Adrenal gland (tissue), 5 donors: ENCODE measurements at regions not wholly inside any gene's neighbourhood (a gene's known extent, or its start where the extent isn't known, plus 50 kb on each side); places are given as distances from the start of the nearest gene placed in this dataset.
A peak's percentile ranks its signal among the peaks of the same experiment; 100 is the strongest.

ENCODE experiments used
- POLR2A ChIP-seq, 2 donors: fragments of 450-650 bp; IDR thresholded peaks; one replicate each; pipeline ENCODE4 v1.6.1; 2017; ENCODE audit warnings: antibody characterized with exemption in 2 of 2, mild to moderate bottlenecking in 2 of 2, moderate library complexity in 1 of 2
- TF ChIP-seq, protein P1 (sequence below), 6 experiments: fragments of 450-650 bp in 4 of 6; fragments of 200-600 bp in 2 of 6; sonication (generic) in 1 of 6; IDR thresholded peaks; 1 replicate in 5 of 6; 2 replicates in 1 of 6; pipeline versions ENCODE4 v1.5.1 to v1.8.0; 2016 to 2021; ENCODE audit warnings: antibody characterized with exemption in 6 of 6, mild to moderate bottlenecking in 2 of 6, moderate library complexity in 1 of 6
- donor health status: DM: no; HTN: no; CAD: no.

GRCh38 chr2:215870986-215871385 lies 142.4 kb downstream of the MREG start:
- TF ChIP-seq, protein P1, sequence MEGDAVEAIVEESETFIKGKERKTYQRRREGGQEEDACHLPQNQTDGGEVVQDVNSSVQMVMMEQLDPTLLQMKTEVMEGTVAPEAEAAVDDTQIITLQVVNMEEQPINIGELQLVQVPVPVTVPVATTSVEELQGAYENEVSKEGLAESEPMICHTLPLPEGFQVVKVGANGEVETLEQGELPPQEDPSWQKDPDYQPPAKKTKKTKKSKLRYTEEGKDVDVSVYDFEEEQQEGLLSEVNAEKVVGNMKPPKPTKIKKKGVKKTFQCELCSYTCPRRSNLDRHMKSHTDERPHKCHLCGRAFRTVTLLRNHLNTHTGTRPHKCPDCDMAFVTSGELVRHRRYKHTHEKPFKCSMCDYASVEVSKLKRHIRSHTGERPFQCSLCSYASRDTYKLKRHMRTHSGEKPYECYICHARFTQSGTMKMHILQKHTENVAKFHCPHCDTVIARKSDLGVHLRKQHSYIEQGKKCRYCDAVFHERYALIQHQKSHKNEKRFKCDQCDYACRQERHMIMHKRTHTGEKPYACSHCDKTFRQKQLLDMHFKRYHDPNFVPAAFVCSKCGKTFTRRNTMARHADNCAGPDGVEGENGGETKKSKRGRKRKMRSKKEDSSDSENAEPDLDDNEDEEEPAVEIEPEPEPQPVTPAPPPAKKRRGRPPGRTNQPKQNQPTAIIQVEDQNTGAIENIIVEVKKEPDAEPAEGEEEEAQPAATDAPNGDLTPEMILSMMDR (IDR thresholded peaks at IDR 0.05), result peak in 2 of 6 experiments; percentile 12 to 15
- TF ChIP-seq POLR2A (IDR thresholded peaks at IDR 0.05), result no peak
